Neural crest cell (in vitro differentiated cells): ENCODE measurements at regions not wholly inside any gene's neighbourhood (a gene's known extent, or its start where the extent isn't known, plus 50 kb on each side); places are given as distances from the start of the nearest gene placed in this dataset.

Experiments
- DNase-seq: peaks from one replicate; pipeline ENCODE4 v3.0.0; 2021; ENCODE audit warnings: low read depth, mixed read lengths, low spot score
- H3K27ac Mint-ChIP-seq: one replicate; pipeline ENCODE4 v1.8.0; 2021; ENCODE audit warnings: mild to moderate bottlenecking, mixed read lengths; ENCODE audit not compliant: unreplicated experiment
- H3K27me3 Mint-ChIP-seq: 2 replicates; pipeline ENCODE4 v1.8.0; 2021; ENCODE audit warnings: low read depth, mild to moderate bottlenecking, mixed read lengths
- H3K36me3 Mint-ChIP-seq: 2 replicates; pipeline ENCODE4 v1.8.0; 2021; ENCODE audit warnings: low read depth, mild to moderate bottlenecking, mixed read lengths
- H3K4me1 Mint-ChIP-seq: 2 replicates; pipeline ENCODE4 v1.8.0; 2021; ENCODE audit warnings: mixed read lengths
- H3K4me3 Mint-ChIP-seq: one replicate; pipeline ENCODE4 v1.8.0; 2021; ENCODE audit warnings: mild to moderate bottlenecking, mixed read lengths
- H3K9me3 Mint-ChIP-seq: 2 replicates; pipeline ENCODE4 v1.8.0; 2021; ENCODE audit warnings: mixed read lengths
- TF ChIP-seq, protein P1 (sequence below): fragments of 200-600 bp; sonication (generic); conservative IDR thresholded peaks from 2 replicates; pipeline ENCODE4 v1.5.0; 2021; ENCODE audit warnings: antibody characterized with exemption, mild to moderate bottlenecking

DNA sequence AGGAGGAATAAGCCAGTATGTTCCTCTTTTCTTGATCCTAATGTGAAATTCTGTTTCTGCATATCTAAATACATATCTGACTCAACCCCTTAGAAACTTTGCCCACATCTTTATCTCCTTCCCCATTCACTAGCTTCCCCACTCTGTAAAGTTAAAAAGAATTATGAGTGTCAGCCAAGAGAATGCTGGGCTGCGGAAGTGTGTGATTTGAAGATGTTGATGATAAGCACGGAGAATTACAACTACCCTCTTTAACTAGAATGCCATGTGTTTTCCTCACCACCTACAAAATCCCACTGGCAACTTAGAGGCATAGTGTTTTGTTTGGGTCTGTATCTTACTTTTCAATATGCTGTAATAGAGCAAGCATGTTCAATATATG, 490.4 kb upstream of the FANCL start:
- Mint-ChIP-seq H3K27me3 (no peaks in the 10 kb centered on the region), H3K9me3 (no peaks in the 10 kb centered on the region), H3K4me3 (no peak overlapping the region), H3K27ac (no peak overlapping the region), H3K4me1 (no peaks in the 10 kb centered on the region), H3K36me3 (no peaks in the 10 kb centered on the region)
- TF ChIP-seq, protein P1, sequence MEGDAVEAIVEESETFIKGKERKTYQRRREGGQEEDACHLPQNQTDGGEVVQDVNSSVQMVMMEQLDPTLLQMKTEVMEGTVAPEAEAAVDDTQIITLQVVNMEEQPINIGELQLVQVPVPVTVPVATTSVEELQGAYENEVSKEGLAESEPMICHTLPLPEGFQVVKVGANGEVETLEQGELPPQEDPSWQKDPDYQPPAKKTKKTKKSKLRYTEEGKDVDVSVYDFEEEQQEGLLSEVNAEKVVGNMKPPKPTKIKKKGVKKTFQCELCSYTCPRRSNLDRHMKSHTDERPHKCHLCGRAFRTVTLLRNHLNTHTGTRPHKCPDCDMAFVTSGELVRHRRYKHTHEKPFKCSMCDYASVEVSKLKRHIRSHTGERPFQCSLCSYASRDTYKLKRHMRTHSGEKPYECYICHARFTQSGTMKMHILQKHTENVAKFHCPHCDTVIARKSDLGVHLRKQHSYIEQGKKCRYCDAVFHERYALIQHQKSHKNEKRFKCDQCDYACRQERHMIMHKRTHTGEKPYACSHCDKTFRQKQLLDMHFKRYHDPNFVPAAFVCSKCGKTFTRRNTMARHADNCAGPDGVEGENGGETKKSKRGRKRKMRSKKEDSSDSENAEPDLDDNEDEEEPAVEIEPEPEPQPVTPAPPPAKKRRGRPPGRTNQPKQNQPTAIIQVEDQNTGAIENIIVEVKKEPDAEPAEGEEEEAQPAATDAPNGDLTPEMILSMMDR = no peak
- no peak for DNase-seq

DNA sequence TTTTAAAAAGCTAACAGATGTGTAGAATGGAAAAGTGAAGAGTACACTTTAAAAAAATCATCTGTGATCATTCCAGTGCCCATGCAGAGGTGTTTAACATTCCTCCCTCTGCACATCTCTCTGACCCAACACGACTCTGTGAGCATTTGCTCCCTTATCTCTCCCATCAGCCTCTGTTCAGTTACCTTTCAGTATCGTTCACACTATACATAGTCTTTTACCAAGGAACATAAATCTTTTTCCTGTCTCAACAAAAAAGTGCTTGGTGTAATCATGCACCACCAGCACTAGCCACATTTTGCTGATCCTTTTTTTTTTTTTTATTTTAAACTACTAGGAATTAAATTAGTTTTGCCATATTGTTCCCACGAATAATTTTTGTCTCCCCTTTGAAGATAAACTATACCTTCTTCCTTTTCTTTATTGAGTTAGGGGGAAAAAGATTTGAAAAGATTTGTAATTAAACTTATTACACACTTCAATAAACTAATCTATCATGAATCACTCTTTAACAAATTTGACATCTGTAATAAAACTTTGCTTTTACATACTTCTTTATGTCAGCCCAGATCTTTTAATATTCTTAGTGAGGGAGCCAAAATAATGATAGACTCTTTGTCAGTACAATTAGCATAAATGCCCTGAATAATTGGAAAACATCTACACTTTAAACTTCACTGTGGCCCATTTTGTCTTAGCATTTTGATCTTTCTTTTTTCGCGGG, 489.8 kb upstream of the FANCL start:
- H3K36me3 Mint-ChIP-seq = no peaks in the 10 kb centered on the region
- TF ChIP-seq, protein P1 = no peak
- H3K9me3 Mint-ChIP-seq = no peaks in the 10 kb centered on the region
- no peaks in the 10 kb centered on the region for H3K4me1 Mint-ChIP-seq
- no peak for DNase-seq
- no peak overlapping the region for H3K4me3 Mint-ChIP-seq
- no peak overlapping the region for H3K27ac Mint-ChIP-seq
- no peaks in the 10 kb centered on the region for H3K27me3 Mint-ChIP-seq

DNA sequence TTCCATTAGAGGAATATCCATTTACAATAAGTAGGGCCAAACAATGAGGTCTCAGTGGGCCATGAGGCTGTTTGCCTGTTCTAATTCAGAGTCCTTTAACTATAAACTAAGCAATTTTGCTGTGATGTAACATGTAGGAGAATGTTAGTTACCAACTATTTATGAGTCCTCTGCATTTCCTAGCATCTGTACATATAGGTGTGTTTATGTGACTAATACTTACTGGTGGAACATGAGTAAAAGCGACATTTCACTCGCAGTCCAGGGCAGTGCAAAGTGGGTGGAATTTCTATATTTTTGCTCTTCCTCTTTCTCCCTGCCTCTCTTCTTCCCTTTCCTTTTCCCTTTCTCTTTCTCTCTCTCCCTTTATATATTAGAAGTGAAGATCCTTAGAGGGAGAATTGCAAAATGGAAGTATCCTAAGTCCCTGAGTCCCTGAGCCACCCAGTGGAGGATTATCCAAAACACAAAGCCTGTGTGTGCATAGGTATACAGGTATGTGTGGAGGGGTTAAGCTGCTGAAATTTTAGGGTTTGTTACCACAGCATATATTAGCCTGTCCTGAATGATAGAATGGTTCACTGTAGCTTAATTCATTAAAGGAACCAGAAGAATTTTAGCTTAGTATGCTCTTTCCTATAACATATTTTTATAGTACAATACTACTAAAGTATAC, 487.0 kb upstream of the FANCL start:
- Mint-ChIP-seq H3K4me3 (no peak overlapping the region), H3K27ac (no peak overlapping the region), H3K4me1 (no peaks in the 10 kb centered on the region), H3K9me3 (no peaks in the 10 kb centered on the region), H3K27me3 (no peaks in the 10 kb centered on the region), H3K36me3 (no peaks in the 10 kb centered on the region)
- TF ChIP-seq, protein P1 = no peak
- DNase-seq = no peak

DNA sequence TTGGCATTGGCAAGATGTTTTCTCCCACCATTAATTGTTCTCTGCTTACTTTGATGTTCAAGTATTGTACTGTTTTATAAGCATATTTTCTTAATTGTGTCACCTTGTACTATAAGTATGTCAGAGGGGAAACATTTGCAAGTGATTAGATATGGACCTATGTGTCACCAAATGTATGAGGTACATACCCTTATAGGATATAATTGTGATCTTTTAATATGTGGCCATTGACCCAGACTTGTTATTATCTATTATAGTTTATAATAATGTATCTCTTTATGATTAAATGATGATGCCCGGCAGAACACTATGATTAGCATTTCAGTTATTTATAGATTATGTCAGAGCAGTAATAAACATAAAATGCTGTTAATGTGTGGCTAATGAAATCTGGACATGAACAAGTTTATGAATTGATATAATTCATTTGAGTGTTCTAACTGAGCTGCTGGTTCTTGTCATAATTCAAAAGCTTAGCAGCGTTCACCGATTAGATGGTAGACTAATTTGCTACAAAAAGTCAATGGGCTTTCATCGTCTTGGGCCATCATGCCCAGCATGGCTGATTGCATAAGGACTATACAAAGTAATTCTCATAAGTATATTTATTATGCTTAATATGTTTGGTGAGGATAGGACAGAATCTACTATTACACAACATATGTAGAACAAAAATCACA, 480.9 kb upstream of the FANCL start:
- no peaks in the 10 kb centered on the region for H3K27me3 Mint-ChIP-seq
- H3K9me3 Mint-ChIP-seq = no peaks in the 10 kb centered on the region
- DNase-seq = no peak
- H3K4me3 Mint-ChIP-seq = no peak overlapping the region
- no peak overlapping the region for H3K27ac Mint-ChIP-seq
- TF ChIP-seq, protein P1 = no peak
- no peaks in the 10 kb centered on the region for H3K4me1 Mint-ChIP-seq
- H3K36me3 Mint-ChIP-seq = no peaks in the 10 kb centered on the region

DNA sequence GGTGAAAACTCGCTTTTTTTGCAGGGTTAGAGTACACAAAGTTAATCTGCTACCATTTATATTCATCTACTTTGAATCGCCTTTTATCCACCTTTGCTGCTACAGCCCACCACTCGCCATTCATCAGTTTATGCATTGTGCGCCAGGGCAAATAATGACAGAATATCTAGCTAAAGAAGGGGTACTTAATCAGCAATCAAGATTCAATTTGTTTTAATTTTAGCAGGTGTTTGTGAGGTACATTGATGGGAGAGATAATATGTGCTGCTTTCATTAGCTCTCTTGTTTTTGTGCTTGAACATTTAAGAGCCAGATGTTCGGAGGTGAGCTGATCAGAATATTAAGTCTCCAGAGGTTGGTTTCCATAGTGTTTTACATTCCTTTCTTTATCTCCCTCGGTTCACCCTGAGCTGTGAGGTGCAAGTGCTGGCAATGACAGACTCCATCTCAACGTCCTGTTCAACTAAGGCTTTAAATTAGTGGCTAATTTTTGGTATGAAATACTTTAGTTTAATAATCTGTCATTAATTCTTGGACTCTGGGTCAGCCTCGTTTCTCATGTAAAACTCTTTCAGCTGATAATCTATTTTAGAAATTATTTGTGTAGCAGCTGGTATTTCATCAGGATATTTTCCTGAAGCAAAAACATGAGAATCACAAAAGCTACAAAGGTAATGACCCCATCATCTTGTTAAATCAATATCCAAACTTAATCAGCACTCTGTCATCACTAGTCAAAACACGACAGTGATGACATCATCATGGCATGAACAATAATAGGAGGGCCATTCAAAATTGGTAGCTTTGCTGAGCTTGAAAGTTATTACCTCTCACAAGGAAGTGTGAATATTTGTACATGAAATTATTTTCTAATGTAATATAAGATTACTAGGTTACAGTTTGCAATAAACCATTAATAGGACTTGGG, 479.9 kb upstream of the FANCL start:
- TF ChIP-seq, protein P1 = no peak
- Mint-ChIP-seq H3K9me3 (no peaks in the 10 kb centered on the region), H3K4me1 (no peaks in the 10 kb centered on the region), H3K4me3 (no peak overlapping the region), H3K36me3 (no peaks in the 10 kb centered on the region), H3K27ac (no peak overlapping the region), H3K27me3 (no peaks in the 10 kb centered on the region)
- DNase-seq = no peak
